ENCODE measurements at regions not wholly inside any gene's neighbourhood (a gene's known extent, or its start where the extent isn't known, plus 50 kb on each side); places are given as distances from the start of the nearest gene placed in this dataset.

DNA sequence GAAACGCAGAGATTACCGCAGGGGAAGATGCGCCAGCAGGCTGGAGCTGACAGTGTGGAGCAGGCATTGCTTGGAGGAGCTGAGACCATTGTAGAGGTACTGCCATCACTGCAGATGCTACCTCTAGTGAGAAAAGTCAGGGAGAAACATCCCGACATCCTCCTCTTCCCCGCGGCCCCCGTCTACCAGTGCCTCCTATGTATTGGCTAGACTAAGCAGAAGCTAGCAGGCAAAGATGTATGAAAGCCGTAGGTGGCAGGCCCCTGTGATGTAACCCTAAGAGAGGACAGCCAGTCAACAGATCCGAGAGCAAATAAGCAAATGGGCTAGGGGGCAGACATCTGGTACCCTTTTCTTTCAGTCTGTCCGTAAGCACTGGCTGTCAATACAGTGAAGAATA, 115.5 kb upstream of the ACTBL2 start:
- no peaks in the 10 kb centered on the region for H3K4me1 ChIP-seq (ENCODE audit: insufficient read depth, insufficient read length)
- no peak overlapping the region for H3K4me3 ChIP-seq (ENCODE audit: insufficient read length, low read depth)
- H3K9ac ChIP-seq (ENCODE audit: insufficient read length, low read depth), result no peak overlapping the region
- no peak for DNase-seq (ENCODE audit: low read depth, low spot score)
- H3K27me3 ChIP-seq (ENCODE audit: insufficient read depth, insufficient read length), result no peaks in the 10 kb centered on the region
- H3K9me3 ChIP-seq (ENCODE audit: insufficient read depth, low read length), result no peaks in the 10 kb centered on the region
- TF ChIP-seq YY1 (IDR thresholded peaks at IDR 0.05; ENCODE audit: insufficient read depth, insufficient read length) (no peak), SUZ12 (IDR thresholded peaks at IDR 0.05; ENCODE audit: extremely low read depth, insufficient read depth, insufficient read length) (no peak)
- no peaks in the 10 kb centered on the region for H3K36me3 ChIP-seq (ENCODE audit: insufficient read depth, insufficient read length, low read length)

DNA sequence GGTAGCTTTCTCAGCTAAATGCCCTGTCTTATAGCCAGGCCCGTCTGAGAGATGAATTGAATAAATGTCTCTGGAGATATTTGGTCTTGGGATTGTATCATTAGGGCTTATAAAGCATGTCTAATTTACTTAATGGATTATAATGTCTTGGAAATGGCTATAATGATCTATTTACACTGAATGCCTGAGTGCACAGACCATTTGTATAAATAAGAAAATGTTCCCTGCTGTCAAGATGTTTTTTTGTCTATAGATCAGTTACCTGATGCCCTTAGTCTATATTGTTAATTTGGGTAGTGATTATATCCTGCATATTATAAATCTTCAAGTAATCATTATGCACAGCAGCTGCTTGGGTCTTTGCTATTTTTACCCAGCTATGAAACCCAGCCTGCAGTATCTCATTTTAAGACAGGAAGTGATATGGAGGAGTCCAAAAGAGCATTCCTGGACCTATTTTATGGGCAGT, 112.9 kb upstream of the ACTBL2 start:
- no peak for TF ChIP-seq ZNF274 (IDR thresholded peaks at IDR 0.05; ENCODE audit: low read depth, low read length)
- H3K27me3 ChIP-seq (ENCODE audit: insufficient read depth, insufficient read length), result no peaks in the 10 kb centered on the region
- H3K9ac ChIP-seq (ENCODE audit: insufficient read length, low read depth), result no peak overlapping the region
- no peaks in the 10 kb centered on the region for H3K36me3 ChIP-seq (ENCODE audit: insufficient read depth, insufficient read length, low read length)
- H3K9me3 ChIP-seq (ENCODE audit: insufficient read depth, low read length), result no peaks in the 10 kb centered on the region
- H3K4me1 ChIP-seq (ENCODE audit: insufficient read depth, insufficient read length), result no peaks in the 10 kb centered on the region
- no peak overlapping the region for H3K4me3 ChIP-seq (ENCODE audit: insufficient read length, low read depth)
- DNase-seq (ENCODE audit: low read depth, low spot score), result no peak

DNA sequence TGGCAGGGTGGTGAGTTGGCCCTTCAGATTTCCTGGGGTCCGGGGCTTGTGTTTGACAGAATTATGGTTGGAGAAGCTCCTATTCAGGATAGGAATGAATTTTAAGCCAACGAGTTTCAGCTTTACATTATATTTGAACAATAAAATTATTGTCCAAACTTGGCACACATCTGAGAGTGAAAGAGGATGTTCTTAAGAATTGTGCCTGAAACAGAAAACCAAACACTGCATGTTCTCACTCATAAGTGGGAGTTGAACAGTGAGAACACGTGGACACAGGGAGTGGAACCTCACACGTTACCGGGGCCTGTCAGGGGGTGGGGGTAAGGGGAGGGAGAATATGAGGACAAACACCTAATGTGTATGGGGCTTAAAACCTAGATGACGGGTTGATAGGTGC, 111.8 kb upstream of the ACTBL2 start:
- no peaks in the 10 kb centered on the region for H3K27me3 ChIP-seq (ENCODE audit: insufficient read depth, insufficient read length)
- TF ChIP-seq YY1 (IDR thresholded peaks at IDR 0.05; ENCODE audit: insufficient read depth, insufficient read length), result no peak
- TF ChIP-seq SUZ12 (IDR thresholded peaks at IDR 0.05; ENCODE audit: extremely low read depth, insufficient read depth, insufficient read length), result no peak
- no peak for TF ChIP-seq ZNF274 (IDR thresholded peaks at IDR 0.05; ENCODE audit: low read depth, low read length)
- H3K4me3 ChIP-seq (ENCODE audit: insufficient read length, low read depth), result no peak overlapping the region
- no peak for DNase-seq (ENCODE audit: low read depth, low spot score)
- H3K4me1 ChIP-seq (ENCODE audit: insufficient read depth, insufficient read length), result no peaks in the 10 kb centered on the region
- H3K9me3 ChIP-seq (ENCODE audit: insufficient read depth, low read length), result no peaks in the 10 kb centered on the region
- H3K36me3 ChIP-seq (ENCODE audit: insufficient read depth, insufficient read length, low read length), result no peaks in the 10 kb centered on the region
- no peak overlapping the region for H3K9ac ChIP-seq (ENCODE audit: insufficient read length, low read depth)

DNA sequence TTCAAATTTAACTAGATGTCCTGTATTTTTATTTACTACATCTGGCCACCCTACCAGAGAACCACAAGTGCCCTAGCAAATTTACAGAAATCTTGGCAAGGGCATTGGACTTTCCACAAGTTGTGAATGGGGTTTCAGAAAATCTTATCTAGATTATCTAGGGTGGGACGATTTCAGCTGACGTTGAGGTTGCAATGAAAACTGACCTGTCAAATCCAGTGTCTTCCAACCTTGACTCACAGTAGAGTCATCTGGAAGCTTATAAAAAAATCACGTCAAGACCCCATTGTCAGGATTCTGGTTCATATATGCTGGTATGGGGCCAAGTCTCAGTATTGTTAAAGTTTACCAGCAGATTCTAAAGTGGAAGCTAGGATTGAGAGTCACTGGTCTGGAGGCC, 109.6 kb upstream of the ACTBL2 start:
- no peak overlapping the region for H3K9ac ChIP-seq (ENCODE audit: insufficient read length, low read depth)
- H3K36me3 ChIP-seq (ENCODE audit: insufficient read depth, insufficient read length, low read length), result no peaks in the 10 kb centered on the region
- DNase-seq (ENCODE audit: low read depth, low spot score), result no peak

DNA sequence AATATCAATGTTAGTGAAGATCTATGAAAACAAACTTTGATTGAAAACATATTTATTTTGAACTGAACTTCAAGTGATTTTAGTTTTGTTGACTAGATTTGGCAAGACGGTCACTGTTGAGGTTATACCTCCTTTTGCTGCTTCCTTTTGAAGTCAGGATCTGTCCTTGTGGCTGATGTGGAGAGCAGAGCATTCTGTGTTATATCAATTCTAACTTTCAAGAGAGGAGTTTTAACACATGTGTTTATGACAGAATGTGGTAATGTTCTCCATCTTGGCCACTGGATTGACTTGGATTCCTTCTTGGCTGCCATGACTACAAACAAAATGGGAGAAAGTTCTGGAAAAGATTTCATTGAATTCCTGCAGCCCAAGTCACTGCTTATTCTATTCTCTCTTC, 104.0 kb upstream of the ACTBL2 start:
- TF ChIP-seq YY1 (IDR thresholded peaks at IDR 0.05; ENCODE audit: insufficient read depth, insufficient read length) (no peak), ZNF274 (IDR thresholded peaks at IDR 0.05; ENCODE audit: low read depth, low read length) (no peak), SUZ12 (IDR thresholded peaks at IDR 0.05; ENCODE audit: extremely low read depth, insufficient read depth, insufficient read length) (no peak)
- DNase-seq (ENCODE audit: low read depth, low spot score), result no peak
- H3K9me3 ChIP-seq (ENCODE audit: insufficient read depth, low read length), result no peaks in the 10 kb centered on the region
- no peak overlapping the region for H3K4me3 ChIP-seq (ENCODE audit: insufficient read length, low read depth)
- no peak overlapping the region for H3K9ac ChIP-seq (ENCODE audit: insufficient read length, low read depth)
- no peaks in the 10 kb centered on the region for H3K36me3 ChIP-seq (ENCODE audit: insufficient read depth, insufficient read length, low read length)
- no peaks in the 10 kb centered on the region for H3K27me3 ChIP-seq (ENCODE audit: insufficient read depth, insufficient read length)
- H3K4me1 ChIP-seq (ENCODE audit: insufficient read depth, insufficient read length), result no peaks in the 10 kb centered on the region

More for the DNA sequence above, 109.6 kb upstream of the ACTBL2 start:
- TF ChIP-seq SUZ12 (IDR thresholded peaks at IDR 0.05; ENCODE audit: extremely low read depth, insufficient read depth, insufficient read length) (no peak), YY1 (IDR thresholded peaks at IDR 0.05; ENCODE audit: insufficient read depth, insufficient read length) (no peak)
- H3K4me1 ChIP-seq (ENCODE audit: insufficient read depth, insufficient read length), result no peaks in the 10 kb centered on the region
- no peak overlapping the region for H3K4me3 ChIP-seq (ENCODE audit: insufficient read length, low read depth)
- H3K9me3 ChIP-seq (ENCODE audit: insufficient read depth, low read length), result no peaks in the 10 kb centered on the region
- no peaks in the 10 kb centered on the region for H3K27me3 ChIP-seq (ENCODE audit: insufficient read depth, insufficient read length)

DNA sequence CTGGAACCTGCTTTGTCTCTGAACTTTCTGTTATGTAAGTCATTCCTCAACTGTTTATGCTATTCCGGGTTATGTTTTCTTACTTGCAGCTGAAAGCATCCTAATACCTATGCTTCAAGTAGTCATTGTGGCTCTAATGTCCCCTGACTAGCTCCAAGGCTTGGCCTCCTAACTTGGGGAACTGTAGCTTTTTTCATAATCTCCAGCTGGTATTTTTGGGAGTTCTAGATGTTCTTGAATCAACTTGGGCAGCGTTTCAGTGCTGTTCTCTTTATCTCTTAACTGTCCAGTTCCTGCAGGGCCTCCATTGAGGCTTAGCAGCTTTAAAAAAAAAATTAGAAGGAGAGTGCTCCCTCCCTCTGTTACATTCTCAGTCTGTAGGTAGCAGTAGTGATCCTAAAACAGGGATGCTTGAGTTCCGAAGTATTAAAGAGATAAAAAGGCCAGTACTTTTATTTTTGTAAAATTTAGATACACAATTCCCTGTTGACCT, 100.0 kb upstream of the ACTBL2 start:
- DNase-seq (ENCODE audit: low read depth, low spot score), result no peak
- Histone ChIP-seq H3K9me3 (ENCODE audit: insufficient read depth, low read length) (no peaks in the 10 kb centered on the region), H3K9ac (ENCODE audit: insufficient read length, low read depth) (no peak overlapping the region), H3K4me1 (ENCODE audit: insufficient read depth, insufficient read length) (no peaks in the 10 kb centered on the region), H3K36me3 (ENCODE audit: insufficient read depth, insufficient read length, low read length) (no peaks in the 10 kb centered on the region), H3K4me3 (ENCODE audit: insufficient read length, low read depth) (no peak overlapping the region), H3K27me3 (ENCODE audit: insufficient read depth, insufficient read length) (no peaks in the 10 kb centered on the region)
- TF ChIP-seq SUZ12 (IDR thresholded peaks at IDR 0.05; ENCODE audit: extremely low read depth, insufficient read depth, insufficient read length), result no peak

DNA sequence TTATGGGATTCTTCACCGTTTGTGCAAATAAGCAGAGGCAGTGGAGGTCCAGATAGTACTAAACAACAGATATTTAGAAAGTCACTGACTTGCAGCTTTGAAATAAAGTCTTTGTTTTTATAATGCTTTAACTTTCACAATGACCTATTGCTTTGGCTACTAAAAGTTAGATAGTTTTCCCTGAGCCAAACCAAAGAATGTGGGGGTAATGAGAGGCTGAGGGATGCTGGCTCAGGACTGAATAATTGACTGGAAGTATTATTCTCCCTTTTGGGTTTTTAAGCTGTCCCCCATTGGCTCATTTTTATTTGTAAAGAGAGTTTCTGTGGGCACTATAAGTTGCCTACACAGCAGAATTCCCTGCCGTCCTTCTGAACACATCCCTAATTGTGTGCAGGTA, 99.2 kb upstream of the ACTBL2 start:
- Histone ChIP-seq H3K4me1 (ENCODE audit: insufficient read depth, insufficient read length) (no peaks in the 10 kb centered on the region), H3K9me3 (ENCODE audit: insufficient read depth, low read length) (no peaks in the 10 kb centered on the region), H3K9ac (ENCODE audit: insufficient read length, low read depth) (no peak overlapping the region), H3K4me3 (ENCODE audit: insufficient read length, low read depth) (no peak overlapping the region), H3K36me3 (ENCODE audit: insufficient read depth, insufficient read length, low read length) (no peaks in the 10 kb centered on the region), H3K27me3 (ENCODE audit: insufficient read depth, insufficient read length) (no peaks in the 10 kb centered on the region)
- no peak for DNase-seq (ENCODE audit: low read depth, low spot score)
- no peak for TF ChIP-seq YY1 (IDR thresholded peaks at IDR 0.05; ENCODE audit: insufficient read depth, insufficient read length)
- TF ChIP-seq SUZ12 (IDR thresholded peaks at IDR 0.05; ENCODE audit: extremely low read depth, insufficient read depth, insufficient read length), result no peak
- no peak for TF ChIP-seq ZNF274 (IDR thresholded peaks at IDR 0.05; ENCODE audit: low read depth, low read length)

DNA sequence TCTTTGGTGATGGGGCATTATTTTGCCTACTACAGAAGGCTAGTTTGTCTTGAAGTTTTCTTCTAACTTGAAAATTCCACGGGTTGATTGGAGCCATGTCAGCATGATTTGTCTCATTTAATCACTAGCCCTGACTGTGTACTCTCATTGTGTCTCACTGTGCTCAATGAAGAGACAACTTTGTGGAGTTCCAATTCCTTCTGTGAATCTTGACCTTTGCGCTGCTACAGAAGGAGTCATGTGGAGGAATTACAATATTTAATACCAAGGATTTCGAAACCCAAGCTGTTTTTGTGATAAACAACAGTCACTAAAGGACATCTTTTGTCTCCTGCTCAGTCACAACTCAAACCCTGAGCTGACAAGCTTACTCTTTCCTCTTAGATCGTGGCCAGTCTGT, 98.6 kb upstream of the ACTBL2 start:
- no peaks in the 10 kb centered on the region for H3K27me3 ChIP-seq (ENCODE audit: insufficient read depth, insufficient read length)
- TF ChIP-seq YY1 (IDR thresholded peaks at IDR 0.05; ENCODE audit: insufficient read depth, insufficient read length) (no peak), SUZ12 (IDR thresholded peaks at IDR 0.05; ENCODE audit: extremely low read depth, insufficient read depth, insufficient read length) (no peak), ZNF274 (IDR thresholded peaks at IDR 0.05; ENCODE audit: low read depth, low read length) (no peak)
- H3K9me3 ChIP-seq (ENCODE audit: insufficient read depth, low read length), result no peaks in the 10 kb centered on the region
- H3K4me3 ChIP-seq (ENCODE audit: insufficient read length, low read depth), result no peak overlapping the region
- no peaks in the 10 kb centered on the region for H3K36me3 ChIP-seq (ENCODE audit: insufficient read depth, insufficient read length, low read length)
- no peaks in the 10 kb centered on the region for H3K4me1 ChIP-seq (ENCODE audit: insufficient read depth, insufficient read length)
- DNase-seq (ENCODE audit: low read depth, low spot score), result no peak
- no peak overlapping the region for H3K9ac ChIP-seq (ENCODE audit: insufficient read length, low read depth)
